ENCODE measurements at regions not wholly inside any gene's neighbourhood (a gene's known extent, or its start where the extent isn't known, plus 50 kb on each side); places are given as distances from the start of the nearest gene placed in this dataset.
"Not testable (repeated sequence)": the region's sequence is repeated elsewhere in the genome, so short reads cannot be mapped to it uniquely, and the experiment has no call there.

DNA sequence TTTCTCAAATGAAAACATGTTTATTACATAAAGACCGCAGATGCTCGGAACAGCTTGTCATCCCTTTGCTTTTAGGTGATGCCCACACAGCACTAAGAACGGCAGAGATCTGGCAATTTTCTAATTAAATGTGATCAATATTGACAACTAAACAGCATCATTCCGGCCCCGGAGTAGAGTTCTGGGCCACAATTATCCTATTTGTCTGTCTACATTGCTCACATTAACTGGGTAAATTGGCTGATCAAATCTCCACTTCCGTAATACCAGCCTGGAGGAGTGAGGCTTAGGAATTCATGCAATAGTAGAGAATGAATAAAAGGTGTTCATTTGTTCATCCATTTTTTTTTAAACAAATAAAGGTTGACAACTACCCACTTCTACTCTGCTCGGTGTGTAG, 245.1 kb upstream of the C9orf72 start:
- no peak for DNase-seq

DNA sequence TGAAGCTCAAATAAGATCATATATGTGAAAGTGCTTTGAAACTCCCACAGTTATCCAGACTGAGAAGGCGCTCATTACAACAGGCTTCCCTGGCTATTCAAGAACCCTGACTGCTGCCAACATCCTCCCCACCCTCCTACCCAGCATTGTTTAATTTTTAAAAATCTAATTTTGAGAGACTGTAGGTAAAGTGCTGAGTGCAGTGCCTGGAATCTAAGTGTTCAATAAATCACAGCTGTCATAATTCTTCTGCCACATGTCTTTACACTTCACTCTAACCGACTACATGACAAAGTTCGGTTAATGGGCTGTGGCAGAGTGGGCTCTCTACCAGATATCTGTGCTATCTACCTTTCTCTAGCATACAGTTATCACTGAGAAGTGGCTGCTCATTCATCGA, 255.6 kb upstream of the C9orf72 start:
- no peak for DNase-seq

DNA sequence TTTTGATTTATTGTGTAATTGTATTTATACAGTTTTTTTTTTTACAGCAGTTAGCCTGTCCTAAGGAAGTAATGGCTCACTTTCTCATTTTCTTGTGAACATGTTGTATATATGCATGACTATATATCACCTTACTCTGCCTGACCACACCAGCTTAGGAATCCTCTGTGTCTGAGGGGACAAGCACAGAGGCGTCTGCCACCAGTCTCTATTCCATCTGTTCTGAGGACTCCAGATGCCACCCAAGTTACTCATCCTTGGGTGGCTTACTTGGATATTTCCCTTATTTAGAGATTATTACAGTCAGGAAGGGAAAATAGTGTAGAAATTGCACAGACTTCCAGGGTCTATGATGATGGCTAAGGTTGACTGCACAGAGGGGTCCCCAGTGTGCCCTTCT, 256.3 kb upstream of the C9orf72 start:
- no peak for DNase-seq

DNA sequence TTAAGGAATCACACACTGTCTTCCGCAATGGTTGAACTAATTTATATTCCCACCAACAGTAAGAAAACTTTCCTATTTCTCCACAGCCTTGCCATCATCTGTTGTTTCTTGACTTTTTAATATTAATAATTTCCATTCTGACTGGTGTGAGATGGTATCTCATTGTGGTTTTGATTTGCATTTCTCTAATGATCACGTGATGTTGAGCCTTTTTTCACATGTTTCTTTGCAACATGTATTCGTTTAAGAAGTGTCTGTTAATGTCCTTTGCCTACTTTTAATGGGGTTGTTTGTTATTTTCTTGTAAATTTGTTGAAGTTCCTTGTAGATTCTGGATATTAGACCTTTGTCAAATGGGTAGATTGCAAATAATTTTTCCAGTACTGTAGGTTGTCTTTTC, 258.8 kb upstream of the C9orf72 start:
- not testable (repeated sequence) for DNase-seq

DNA sequence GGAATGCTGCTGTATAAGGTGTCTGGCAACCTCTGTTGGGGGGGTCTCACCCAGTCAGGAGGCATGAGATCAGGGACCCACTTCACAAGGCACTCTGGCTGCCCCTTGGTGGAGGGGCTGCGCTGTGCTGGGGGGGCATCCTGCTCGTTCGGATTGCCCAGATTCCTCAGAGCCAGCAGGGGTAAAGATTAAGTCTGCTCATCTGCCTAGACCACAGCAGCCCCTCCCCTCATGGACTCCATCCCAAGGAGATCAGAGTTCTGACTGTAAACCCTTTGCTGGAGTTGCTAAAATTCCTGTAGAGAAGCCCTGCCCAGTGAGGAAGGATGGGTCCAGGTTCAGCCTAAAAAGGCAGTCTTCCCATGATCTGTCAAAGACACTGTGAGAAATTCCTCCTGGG, 262.0 kb upstream of the C9orf72 start:
- no peak for DNase-seq

DNA sequence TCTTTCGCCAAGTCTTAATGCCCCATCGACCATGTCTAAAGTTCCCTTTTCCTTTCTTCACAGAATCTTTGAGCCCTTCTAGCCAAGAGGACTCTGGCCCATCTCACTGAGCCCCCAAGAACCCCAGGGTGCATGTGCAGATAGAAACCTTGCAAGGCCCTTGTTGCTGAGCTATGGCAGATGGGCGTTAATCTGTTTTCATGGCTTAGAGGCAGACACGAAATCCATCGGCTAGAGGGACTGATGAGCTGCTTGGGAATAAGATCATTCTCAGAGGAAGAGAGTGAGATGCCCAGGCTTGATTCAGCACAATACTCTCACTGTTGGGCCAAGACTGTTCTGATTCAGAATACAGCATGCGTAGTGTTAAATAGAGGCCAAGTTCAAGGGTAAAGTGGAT, 262.5 kb upstream of the C9orf72 start:
- no peak for DNase-seq

DNA sequence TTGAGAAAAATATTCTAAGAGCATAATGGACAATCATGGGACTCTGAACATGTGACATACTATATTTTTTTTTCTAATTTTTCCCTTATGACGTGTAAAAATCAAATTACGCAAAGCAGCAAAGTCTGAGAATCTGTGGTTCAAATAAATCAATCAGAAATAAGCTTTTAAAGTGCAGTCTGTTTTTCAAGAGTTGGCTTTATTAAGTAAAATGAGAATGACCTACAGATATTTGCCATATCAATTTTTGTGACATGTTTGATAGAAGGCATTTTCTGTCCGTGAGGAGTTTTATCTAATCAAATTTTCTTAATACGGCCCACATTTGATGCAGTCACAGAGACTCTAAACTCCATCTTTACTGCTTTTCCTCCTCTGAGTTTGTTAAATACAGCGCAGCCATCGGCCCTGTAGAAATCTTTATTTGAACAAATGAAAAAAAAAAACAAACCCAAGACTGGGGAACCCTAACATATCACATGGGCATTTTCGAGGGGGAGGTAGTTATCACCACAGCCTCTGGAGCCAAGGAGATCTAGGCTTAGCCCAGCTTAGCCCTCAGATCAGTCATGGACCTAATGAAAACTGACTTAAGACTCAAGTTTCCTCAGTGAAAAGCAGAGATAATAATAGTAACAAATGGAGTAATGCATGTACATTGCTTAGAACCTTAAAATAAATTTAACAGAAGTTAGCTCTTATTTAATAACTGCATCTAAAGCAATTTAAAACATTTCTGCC, 263.6 kb upstream of the C9orf72 start:
- DNase-seq, result no peak

DNA sequence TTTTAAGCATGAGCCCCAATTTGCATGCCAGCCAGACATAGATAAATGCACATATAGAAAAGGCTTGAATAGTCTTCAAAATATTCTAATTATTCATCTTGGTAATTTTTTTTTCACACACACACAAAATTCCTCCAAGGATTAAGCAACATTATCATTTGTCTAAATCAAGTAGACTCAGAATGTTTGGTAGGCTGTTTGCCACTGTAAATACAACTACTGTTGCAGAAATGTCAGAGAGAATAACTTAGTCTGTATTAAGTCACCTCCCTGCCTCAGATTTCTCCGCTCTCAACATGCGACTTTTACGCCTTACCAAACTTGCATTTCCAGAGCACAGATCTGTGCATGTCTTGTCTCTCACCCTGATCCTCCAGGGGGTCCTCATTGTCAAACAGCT, 265.6 kb upstream of the C9orf72 start:
- DNase-seq, result no peak

DNA sequence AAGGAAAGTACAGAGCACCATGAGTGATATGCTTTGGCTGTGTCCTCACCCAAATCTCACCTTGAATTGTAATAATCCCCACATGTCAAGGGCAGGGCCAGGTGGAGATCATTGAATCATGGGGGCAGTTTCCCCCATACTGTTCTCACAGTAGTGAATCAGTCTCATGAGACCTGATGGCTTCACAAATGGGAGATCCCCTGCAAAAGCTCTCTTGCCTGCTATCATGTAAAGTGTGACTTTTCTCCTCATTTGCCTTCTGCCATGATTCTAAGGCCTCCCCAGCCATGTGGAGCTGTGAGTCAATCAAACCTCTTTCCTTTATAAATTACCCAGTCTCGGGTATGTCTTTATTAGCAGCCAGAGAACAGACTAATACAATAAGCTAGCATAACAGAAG, 266.5 kb upstream of the C9orf72 start:
- DNase-seq, result not testable (repeated sequence)

DNA sequence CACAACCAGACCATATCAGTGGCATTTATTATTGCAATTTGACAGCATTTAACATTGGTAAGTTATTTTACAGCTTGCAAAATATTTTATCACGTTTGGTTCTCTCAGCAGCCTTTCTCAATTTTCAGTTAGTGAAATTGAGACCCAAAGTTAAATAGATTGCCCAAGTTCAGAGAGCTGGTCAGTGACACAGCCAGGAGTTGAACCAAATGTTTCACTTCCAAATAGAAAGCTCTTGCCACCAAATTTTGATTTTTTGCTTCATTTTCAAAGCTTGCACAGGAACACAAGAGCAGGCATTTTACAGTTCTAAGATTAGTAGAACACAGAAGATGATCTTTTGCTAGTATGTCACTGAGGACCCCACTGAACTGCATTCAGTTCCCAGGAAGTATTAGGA, 271.5 kb upstream of the C9orf72 start:
- no peak for DNase-seq

DNA sequence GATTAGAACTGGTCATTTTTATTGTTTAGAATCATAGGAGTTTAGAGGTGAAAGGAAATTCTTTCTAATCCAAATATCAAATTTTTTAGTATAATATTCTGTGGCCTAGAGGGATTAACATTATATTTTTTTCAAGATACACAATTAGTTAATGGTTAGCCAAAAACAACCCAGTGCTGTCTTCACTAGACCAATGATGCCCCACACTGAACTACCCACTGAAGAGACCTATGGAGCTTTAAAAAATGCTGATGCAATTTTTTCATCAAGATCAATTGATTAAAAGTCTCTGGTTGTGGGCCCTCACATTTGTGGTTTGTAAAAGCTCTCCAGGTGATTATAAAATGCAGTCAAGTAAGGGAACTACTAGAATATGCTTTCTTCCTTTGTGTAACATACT, 274.1 kb upstream of the C9orf72 start:
- DNase-seq, result no peak

DNA sequence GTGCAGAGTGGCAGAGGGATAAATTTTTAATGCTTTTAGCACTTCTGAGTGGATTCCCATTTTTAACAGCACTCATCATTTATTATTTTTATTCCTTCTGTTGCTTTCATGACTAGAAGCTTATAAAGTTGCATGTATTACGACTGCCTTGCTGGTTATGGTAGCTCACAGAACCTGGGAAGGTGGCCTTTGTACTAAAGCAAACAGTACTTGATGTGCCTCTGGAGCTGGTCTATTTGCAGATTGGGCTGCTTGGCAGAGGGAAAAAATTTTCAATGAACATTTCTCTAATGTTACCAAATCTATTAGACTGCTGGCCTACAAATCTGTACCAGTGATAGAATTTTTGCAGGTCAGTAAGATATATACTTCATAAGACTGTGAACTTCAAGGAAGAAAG, 274.5 kb upstream of the C9orf72 start:
- no peak for DNase-seq

DNA sequence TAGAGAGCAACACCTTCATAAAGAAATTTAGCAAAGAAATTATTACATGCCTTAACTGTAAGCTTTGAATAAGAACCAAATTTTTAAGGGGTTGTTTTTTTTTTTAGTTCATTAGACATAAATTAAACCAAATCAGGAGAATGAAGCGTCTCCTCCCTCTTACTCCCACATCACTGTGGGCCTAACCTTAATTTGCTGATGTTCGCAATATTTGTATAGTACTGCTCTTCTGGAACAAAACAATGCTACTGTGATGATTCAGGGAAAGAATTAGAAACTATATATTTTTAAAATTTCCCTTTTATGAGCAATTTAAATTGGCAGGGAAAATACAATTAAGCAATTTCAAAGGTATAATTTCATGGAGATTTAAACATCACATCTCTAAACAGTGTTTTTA, 275.0 kb upstream of the C9orf72 start:
- no peak for DNase-seq

DNA sequence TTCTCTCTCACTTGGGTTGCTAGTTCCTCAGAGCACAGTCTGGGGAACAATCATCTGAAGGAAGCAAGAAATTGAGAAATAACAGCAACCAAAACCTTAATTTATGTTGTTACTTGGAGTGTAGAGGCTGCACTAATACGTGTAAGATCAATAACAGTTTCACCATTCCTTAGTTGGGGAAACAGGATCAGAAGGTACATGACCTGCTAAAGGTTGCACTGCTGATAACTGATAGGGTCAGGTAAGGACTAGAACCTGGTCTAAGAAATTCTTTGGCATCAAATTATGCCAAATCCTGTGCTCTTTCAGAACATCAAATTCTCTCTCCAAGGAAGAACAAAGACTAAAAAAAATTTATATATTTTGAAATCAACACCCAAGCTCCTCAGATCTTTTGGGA, 278.6 kb upstream of the C9orf72 start:
- no peak for DNase-seq

DNA sequence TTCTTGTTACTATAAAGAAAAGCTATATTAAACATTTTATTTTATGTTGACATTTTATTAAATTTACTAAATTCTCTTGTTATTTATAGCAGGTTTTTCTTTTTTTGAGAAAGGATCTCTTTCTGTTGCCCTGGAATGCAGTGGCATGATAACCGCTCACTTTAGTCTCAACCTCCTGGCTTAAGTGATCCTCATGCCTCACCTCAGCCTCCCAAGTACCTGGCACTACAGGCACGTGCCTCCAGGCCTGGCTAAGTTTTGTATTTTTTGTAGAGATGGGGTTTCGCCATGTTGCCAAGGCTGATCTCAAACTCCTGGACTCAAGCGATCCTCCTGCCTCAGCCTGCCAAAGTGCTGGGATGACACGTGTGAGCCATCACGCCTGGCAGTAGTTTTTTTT, 280.2 kb upstream of the C9orf72 start:
- DNase-seq, result no peak

DNA sequence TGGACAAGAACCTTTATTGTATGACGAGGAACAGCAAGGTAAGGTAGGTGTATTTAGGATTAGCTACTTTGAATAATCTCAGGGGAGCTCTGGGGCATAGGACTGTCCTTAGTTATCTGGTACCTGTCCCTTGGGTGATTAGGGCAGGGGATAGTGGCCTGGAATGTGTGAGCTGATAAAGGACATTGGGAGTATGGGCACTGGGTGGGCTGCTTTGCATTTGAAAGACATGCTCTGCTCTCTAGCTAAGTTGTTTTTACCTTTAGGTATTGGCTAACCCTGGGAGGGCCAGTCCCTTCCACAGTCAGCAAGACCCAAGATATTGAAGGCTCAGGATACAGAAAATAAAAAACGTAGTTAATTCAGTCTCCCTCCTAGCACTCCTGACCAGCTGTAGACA, 282.8 kb upstream of the C9orf72 start:
- no peak for DNase-seq

DNA sequence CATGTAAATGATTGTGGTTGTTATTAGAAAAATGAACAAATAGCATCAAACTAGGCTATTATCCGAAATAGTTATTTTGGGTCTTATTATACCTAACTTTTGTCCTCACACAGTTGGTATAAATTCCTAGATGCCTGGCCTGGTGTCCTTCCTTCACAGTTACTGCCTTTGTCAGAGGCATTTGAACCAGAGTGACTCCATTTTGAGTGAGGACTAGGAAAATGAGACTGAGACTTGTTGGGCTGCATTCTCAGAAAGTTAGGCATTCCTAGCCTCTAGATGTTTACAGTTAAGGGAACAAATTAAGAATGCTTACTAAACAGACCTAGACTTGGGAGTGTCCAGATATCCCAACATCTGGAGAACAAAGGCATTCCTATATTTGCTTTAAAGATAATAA, 283.5 kb upstream of the C9orf72 start:
- no peak for DNase-seq

DNA sequence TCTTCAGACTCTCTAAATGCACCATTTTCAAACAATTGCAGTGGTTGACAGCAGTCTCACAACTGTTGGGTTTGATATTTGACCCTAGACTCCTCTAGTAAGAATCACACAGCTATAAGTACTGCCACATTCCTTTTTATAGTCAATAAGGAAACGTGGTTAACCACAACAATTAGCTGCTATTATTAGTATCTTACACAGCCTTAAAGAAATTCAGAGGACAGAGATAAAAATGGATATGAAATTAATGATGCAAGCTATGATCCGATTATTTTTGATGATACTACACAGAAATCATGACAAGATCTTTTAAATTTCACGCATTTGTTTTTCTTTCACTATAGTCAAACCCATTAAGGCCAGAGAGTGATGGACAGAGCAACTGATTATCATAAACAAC, 288.6 kb upstream of the C9orf72 start:
- DNase-seq, result no peak

DNA sequence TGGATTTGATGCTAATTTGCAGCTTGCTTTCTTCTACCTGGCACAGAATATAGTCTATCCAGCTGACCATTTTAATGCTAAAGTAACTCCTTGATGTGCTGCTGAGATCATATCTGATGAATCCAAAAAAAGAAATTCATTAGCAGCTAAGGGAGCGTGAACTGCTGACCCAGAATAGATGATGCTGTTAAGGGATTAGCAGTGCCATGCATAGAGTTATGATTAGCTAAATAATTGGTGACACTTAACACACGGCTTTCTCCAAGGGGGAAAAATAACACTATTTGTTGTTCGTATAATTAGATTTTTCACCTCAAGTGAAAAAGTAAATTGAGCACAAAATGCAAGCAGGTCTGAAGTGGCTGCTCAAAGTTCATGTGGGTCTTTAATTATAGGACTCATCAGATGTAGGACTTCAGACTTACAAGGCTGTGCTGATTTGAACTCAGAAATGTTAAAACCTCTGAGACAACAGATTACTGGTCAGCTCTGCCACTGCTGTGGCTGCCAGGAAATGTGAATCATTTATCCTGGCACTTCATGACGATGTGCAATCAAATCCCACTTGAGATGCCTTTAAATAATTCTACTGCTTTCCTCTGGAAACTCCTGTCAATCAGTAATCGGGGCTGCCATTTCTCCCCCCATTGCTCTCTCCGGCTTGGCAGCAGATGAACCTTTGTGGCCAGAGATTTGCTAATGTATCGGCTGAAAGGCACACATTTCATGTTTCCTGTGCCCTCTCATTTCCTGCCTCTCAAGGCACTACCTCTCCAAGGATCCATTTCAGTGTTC, 291.6 kb upstream of the C9orf72 start:
- DNase-seq, result no peak

DNA sequence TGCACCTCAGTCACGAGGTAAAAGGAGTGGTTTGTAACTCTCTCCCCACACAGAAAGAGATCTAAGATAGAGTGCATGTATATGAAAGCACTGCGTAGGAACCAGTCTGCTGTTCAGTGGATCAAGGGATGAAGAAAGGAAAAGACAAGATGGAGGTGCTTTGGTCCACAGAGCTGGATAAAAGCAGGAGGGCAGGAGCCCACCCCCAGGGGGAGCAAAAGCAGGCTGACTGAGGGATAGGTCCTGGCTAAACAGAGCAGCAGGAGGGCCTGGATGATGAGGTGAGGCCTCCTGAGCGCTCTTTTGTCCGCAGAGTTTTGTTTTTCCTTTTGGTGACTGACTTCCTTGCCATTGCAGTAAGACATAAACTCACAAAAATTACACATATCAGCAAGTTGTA, 293.5 kb upstream of the C9orf72 start:
- DNase-seq, result no peak

DNA sequence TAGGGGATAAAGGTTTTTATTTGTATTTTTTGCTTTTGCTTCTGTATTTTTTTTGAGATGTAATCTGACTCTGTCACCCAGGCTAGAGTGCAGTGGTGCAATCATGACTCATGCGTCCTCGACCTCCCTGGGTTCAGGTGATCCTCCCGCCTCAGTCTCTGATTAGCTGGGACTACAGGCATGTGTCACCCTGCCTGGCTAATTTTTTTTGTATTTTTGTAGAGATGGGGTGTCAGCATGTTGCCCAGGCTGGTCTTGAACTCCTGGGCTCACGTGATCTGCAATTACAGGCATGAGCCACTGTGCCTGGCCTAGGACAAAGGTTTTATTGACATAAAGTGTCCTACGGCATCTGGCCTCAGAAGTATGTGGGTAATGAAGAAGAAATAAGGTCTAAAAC, 297.1 kb upstream of the C9orf72 start:
- no peak for DNase-seq

DNA sequence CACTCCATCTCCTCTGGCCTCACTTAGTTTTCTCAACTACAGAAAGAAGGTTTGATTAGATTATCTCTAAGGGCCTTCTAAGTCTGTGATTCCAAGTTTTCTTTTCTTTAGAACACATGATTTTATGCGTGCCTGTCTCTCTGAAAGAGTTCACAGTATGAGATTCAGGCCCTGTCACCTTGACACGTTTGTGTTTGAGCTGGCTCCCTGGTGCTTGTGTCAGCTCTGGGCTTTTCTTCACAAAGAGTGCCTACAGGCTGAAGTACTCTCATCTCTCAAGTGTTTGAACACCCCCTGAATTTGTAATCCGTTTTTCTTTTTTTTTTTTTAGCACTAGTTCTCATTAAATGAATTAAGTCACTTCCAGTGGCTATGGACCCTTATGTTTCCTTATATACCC, 306.9 kb upstream of the C9orf72 start:
- DNase-seq, result no peak

DNA sequence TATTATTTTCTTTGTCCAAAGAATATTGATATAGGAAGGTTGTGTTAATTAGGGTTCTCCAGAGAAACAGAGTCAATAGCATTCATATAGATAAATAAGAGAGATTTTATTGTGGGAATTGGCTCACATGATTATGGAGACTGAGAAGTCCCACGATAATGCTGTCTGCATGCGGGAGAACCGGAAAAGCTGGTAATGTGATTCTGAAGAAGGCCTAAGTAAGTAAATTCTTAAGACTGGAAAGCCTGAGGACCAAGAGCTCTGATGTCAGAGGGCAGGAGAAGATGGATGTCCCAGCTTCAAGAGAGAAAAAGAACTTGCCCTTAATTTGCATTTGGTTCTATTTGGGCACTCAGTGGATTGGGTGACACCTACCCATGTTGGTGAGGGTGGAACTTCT, 307.4 kb upstream of the C9orf72 start:
- DNase-seq, result no peak

DNA sequence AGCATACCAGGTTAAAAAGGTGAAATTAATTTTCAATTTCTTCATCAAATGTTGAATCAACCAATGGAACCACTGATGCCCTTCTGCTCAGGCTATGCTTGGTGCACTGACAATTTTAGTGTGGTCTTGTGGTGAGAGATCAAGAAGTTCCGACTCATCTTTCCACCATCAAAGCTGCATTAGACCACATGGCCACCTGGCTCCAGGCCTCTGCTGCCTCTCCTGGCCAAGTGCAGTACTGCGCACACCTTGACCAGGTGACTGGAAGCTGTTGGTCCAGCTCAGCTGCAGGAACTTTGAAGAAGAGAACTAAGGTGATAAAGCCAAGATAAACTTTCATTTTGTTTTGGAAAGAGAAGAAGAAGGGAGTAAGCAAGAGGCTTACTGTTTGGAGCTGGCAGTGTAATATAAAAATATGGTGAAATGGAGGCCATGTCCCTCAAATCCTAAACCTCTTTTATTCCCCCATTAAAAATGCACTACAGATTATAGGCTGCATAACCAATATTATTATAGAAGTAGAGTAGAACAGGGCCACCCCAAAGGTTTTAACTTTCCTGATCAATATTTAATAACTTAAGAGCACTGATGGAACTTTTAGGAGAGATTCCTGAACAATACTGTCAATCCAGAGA, 315.5 kb upstream of the C9orf72 start:
- DNase-seq, result no peak

Measured in GOT3 (cell line).